ENCODE measurements at regions not wholly inside any gene's neighbourhood (a gene's known extent, or its start where the extent isn't known, plus 50 kb on each side); places are given as distances from the start of the nearest gene placed in this dataset.
"Not testable (repeated sequence)": the region's sequence is repeated elsewhere in the genome, so short reads cannot be mapped to it uniquely, and the experiment has no call there.

GRCh38 chr3:176357891-176358290 lies 839.4 kb downstream of the TBL1XR1 start:
- DNase-seq (ENCODE audit: low read depth in 2 of 3, low spot score in 2 of 3) = no peak

DNA sequence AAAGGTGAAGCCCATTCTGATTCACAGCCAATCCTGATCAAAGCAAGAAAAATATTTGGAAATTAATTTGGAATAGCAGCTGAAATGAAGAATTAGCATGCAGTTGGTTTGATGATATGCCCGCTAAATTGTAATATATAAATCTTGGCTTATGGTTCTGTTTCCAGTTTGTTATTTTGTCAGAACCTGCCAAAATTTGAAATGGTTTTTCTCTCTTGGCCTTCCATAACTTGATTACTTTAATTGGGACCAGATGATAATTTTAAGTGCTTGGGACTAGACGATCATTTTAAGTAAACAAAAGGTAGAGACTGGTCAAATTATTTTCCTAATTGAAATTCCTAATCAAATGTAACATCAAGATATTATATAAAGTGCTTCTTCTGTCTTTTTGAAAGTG lies 842.4 kb downstream of the TBL1XR1 start:
- no peak for DNase-seq (ENCODE audit: low read depth in 2 of 3, low spot score in 2 of 3)

DNA sequence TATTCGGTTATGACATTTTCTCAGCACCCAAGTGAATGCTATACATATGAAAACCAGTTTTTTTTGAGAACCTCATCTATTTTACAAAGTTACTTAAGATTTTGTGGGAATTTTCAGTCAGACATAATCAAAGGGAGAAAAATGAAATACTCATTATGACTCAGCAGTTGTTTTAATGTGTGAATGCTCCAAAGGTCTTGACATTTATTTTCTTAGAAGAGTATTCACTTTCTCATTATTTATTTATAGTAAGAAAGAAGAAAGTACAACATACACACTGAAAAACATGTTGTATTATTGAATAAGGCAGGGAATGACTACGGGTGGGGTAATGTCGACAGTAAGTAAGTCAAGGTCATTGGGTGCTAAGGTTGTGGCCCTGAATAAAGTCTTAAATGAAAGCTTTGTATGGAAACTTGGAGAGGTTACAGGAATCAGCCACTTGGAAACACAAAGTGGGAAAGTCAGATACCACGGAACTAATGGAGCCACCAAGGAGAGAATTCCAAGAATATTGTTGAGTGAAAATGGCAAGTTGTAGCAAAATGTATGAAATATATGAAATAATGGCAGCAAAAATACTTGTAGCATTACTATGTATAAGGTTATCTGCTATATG lies 844.5 kb downstream of the TBL1XR1 start:
- DNase-seq (ENCODE audit: low read depth in 2 of 3, low spot score in 2 of 3) = no peak

- DNase-seq (ENCODE audit: low read depth in 2 of 3, low spot score in 2 of 3) = no peak
Measured at GRCh38 chr3:176351408-176351807, 845.9 kb downstream of the TBL1XR1 start.

- no peak for DNase-seq (ENCODE audit: low read depth in 2 of 3, low spot score in 2 of 3)
Measured at GRCh38 chr3:176349706-176350105, 847.6 kb downstream of the TBL1XR1 start.

DNA sequence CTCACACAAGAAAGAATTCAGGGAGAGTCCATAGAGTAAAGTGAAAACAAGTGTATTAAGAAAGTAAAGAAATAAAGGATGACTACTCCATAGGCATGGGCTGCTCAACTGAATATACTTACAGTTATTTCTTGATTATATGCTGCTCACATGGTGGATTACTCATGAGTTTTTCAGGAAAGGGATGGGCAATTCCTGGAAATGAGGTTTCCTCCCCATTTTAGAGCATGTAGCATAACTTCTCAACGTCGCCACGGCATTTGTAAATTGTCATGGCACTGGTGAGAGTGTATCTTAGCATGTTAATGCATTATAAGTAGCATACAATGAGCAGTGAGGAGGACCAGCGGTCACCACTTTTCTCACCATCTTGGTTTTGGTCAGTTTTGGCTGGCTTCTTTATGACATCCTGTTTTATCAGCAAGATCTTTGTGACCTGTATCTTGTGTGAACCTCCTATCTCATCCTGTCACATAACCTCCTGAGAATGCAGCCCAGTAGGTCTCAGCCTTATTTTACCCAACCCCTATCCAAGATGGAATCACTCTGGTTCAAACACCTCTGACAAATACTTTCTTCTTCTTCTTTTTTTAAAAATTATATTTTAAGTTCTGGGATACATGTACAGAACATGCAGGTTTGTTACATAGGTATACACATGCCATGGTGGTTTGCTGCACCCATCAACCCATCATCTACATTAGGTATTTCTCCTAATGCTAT lies 849.7 kb downstream of the TBL1XR1 start:
- no peak for DNase-seq (ENCODE audit: low read depth in 2 of 3, low spot score in 2 of 3)

GRCh38 chr3:176341963-176342362 lies 855.3 kb downstream of the TBL1XR1 start:
- DNase-seq (ENCODE audit: low read depth in 2 of 3, low spot score in 2 of 3) = no peak

DNA sequence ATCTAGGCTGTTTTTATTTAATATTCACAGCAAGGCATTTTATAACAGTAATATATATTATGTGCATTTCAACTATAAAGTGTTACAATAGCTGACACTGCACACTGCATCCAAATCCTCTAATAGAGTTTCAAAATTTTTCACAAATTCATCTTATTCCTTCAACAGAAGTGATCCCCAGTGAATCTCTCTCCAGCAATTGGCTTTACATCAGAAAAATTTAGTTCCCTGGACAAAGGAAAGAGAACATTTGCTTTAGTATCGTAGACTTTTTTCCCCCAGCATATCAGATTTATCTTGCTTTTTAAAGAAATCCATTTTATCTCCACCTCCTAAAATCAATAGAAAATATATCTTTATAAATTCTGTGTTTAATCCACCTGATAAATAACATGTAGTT lies 868.6 kb downstream of the TBL1XR1 start:
- DNase-seq (ENCODE audit: low read depth in 2 of 3, low spot score in 2 of 3) = no peak

- no peak for DNase-seq (ENCODE audit: low read depth in 2 of 3, low spot score in 2 of 3)
Measured at GRCh38 chr3:176328198-176328597, 869.1 kb downstream of the TBL1XR1 start.

DNA sequence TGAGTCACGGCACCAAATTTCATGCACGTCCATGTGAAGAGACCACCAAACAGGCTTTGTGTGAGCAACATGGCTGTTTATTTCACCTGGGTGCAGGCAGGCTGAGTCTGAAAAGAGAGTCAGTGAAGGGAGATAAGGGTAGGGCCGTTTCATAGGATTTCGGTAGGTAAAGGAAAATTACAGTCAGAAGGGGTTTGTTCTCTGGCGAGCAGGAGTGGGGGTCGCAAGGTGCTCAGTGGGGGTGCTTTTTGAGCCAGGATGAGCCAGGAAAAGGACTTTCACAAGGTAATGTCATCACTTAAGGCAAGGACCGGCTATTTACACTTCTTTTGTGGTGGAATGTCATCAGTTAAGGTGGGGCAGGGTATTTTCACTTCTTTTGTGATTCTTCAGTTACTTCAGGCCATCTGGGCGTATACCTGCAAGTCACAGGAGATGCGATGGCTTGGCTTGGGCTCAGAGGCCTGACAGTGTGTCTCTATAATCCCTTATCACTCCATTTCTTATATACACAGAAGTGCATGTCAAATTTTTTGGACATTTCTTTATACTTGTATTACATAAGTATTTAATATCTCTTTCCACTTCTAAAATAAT lies 870.3 kb downstream of the TBL1XR1 start:
- not testable (repeated sequence) for DNase-seq (ENCODE audit: low read depth in 2 of 3, low spot score in 2 of 3)

GRCh38 chr3:176321532-176321931 lies 875.8 kb downstream of the TBL1XR1 start:
- DNase-seq (ENCODE audit: low read depth in 2 of 3, low spot score in 2 of 3) = not testable (repeated sequence)

- DNase-seq (ENCODE audit: low read depth in 2 of 3, low spot score in 2 of 3) = no peak
Measured at GRCh38 chr3:176321099-176321498, 876.2 kb downstream of the TBL1XR1 start.

DNA sequence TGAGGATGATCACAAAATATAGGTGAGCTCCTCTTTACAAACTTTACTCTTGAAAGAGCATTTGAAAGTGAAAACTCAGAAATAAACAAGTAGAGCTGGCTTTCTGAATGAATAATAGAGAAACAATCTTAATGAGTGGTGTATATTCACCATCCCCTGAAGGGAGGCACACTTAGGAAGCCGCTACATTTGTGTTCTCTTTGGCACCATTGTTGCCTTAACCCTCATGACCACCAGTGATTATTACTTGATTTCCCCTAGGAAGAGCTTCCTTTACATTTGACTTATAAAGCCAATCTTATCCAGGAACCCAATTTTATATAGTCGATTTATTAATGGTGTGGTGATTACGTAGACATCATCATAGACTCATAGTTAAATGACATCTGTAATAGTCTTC lies 883.9 kb downstream of the TBL1XR1 start:
- no peak for DNase-seq (ENCODE audit: low read depth in 2 of 3, low spot score in 2 of 3)

GRCh38 chr3:176310641-176311040 lies 886.6 kb downstream of the TBL1XR1 start:
- no peak for DNase-seq (ENCODE audit: low read depth in 2 of 3, low spot score in 2 of 3)

DNA sequence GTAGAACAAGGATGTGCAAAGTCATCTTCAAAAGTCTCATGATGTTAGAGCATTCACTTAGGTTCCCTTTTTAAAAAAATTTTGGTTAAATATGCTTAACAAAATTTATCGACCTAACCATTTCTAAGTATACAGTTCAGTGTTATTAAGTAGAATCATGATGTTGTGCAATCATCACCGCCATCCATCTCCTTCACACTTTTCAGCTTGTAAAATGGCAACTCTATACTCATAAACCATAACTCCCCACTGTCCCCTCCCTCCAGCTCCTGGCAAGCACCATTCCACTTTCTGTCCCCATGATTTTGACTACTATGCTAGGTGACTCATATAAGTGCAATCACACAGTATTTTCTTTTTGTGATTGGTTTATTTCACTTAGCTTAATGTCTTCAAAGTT lies 895.0 kb downstream of the TBL1XR1 start:
- DNase-seq (ENCODE audit: low read depth in 2 of 3, low spot score in 2 of 3) = no peak

DNA sequence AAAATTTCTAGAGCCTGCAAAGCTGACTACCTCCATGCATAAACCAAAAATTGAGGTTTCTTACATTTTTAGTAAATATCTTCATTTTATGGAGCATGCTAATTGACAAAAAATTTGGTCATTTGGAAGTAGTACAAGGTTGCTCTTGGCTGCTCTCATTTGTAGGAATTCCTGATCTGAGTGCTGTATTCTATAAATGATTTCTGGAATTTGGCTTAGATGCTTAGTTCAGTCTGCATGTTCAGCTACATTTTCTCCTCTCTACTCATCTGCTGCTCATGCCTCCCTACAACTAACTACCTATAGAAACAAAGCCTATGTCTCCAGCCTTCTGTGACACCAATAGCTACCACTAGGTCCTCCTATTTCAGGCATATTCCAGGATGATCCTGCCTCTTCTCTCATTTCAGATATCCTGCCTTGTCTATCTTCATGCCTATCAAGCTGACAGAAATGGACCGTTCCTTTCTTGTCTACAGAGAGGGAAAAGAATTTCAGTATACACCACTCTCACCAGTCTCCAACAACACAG lies 901.1 kb downstream of the TBL1XR1 start:
- DNase-seq (ENCODE audit: low read depth in 2 of 3, low spot score in 2 of 3) = no peak

DNA sequence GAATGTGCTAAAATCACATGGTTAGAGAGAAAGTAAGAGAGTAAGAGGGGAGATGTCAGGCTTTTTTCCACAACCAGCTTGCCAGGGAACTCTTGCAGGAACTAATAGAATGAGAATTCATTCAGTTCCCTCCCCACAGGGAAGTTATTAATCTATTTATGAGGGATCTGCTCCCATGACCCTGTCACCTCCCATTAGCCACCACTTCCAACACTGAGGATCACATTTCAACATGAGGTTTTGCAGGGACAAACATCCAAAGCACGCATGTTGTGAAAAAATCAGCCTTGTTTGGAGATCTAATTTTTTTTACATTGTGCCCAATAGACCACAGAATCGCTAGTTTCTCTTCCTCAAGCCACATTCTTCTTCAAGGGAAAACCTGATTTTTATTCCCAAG lies 904.0 kb downstream of the TBL1XR1 start:
- DNase-seq (ENCODE audit: low read depth in 2 of 3, low spot score in 2 of 3) = no peak

DNA sequence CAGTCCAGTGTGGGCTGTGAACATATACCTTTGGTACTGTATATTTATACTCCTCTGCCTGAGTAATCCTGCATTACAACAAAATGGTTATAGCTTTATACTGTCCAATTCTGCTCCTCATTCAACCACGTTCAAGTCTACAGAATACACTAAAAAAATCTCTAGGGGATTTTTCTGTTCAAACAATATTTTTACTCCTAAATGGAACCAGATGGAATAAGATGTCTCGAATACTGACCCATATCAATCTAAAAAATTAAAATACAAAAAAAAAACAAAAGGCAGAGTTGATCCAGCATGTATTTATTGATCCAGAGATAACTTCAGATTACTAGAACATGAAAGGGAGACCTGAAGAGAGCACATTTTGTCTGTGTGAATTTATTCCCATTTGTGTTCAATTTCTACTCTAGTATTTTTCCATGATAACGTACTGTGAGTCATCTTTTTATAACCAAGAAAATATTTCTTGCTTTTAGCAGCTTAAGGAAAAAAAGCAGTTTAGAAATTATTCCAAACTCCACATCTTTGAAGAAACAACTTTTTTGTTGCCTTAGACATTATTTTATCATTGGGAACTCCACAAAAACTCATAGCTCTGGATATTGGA lies 910.7 kb downstream of the TBL1XR1 start:
- no peak for DNase-seq (ENCODE audit: low read depth in 2 of 3, low spot score in 2 of 3)

DNA sequence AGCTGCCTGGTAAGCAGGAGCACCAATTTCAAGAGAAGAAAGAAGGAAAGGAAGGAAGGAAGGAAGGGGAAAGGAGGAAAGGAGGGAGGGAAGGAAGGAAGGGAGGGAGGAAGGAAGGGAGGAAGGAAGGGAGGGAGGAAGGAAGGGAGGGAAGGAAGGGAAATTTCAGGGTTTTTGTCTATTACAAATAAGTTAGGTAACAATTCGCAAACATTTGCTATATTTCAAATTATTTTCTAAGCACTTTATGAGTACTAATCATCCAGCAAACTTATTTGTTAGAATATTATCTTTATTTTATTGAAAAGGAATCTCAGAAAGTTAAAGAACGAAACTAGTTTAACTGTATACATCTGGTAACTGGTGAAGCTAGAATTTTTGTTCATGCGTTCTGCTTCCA lies 921.7 kb downstream of the TBL1XR1 start:
- no peak for DNase-seq (ENCODE audit: low read depth in 2 of 3, low spot score in 2 of 3)

DNA sequence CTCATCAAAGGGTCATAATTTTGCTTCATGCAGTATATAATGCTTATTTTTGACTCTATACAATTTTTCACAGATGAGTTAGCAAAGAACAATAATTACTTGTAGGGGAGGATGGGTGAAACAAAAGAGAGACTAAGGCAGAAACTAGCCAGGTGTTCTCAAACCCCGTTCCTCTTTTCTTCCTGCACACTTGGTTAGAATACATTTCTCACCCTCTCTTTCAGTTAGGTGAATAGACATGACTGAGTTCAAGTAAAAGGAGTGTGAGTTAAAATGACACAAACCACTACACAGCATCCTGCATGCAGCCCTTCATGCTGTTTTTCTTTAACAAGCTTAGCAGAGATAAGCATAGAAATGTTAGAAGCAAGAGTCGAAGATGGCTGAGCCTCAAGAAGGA lies 922.2 kb downstream of the TBL1XR1 start:
- no peak for DNase-seq (ENCODE audit: low read depth in 2 of 3, low spot score in 2 of 3)

- no peak for DNase-seq (ENCODE audit: low read depth in 2 of 3, low spot score in 2 of 3)
Measured at GRCh38 chr3:176274161-176274560, 923.1 kb downstream of the TBL1XR1 start.

GRCh38 chr3:176262071-176262470 lies 935.2 kb downstream of the TBL1XR1 start:
- DNase-seq (ENCODE audit: low read depth in 2 of 3, low spot score in 2 of 3) = no peak

Measured in hematopoietic multipotent progenitor cell (in vitro differentiated cells).